PFSK-1 (cell line): ENCODE measurements at regions not wholly inside any gene's neighbourhood (a gene's known extent, or its start where the extent isn't known, plus 50 kb on each side); places are given as distances from the start of the nearest gene placed in this dataset.

Source experiments
- FOXP2 ChIP-seq: optimal IDR thresholded peaks from 2 replicates; pipeline ENCODE3; 2011; ENCODE audit warnings: borderline replicate concordance, control low read depth, inconsistent platforms; ENCODE audit not compliant: insufficient read depth; ENCODE audit errors: extremely low read length, extremely low read depth
- POLR2AphosphoS5 ChIP-seq: IDR thresholded peaks from 2 replicates; pipeline ENCODE4 v1.6.1; 2012; ENCODE audit warnings: low read depth, mild to moderate bottlenecking, control low read depth, low read length, moderate library complexity
- SIN3A ChIP-seq: IDR thresholded peaks from 2 replicates; pipeline ENCODE4 v1.6.1; 2012; ENCODE audit warnings: mild to moderate bottlenecking, low read length, moderate library complexity, borderline replicate concordance; ENCODE audit not compliant: insufficient read depth
- TAF1 ChIP-seq: IDR thresholded peaks from 2 replicates; pipeline ENCODE4 v1.6.1; 2012; ENCODE audit warnings: low read length, control low read depth, borderline replicate concordance; ENCODE audit not compliant: insufficient read depth
- TF ChIP-seq, protein P1 (sequence below), 2 experiments: IDR thresholded peaks; 2 replicates each; pipeline versions ENCODE4 v1.6.1 to v1.8.0; 2011 to 2012; ENCODE audit warnings: low read depth in 2 of 2, low read length in 2 of 2, control low read depth in 1 of 2, inconsistent platforms in 1 of 2, mild to moderate bottlenecking in 1 of 2, moderate library complexity in 1 of 2; ENCODE audit not compliant: insufficient read depth in 1 of 2

DNA sequence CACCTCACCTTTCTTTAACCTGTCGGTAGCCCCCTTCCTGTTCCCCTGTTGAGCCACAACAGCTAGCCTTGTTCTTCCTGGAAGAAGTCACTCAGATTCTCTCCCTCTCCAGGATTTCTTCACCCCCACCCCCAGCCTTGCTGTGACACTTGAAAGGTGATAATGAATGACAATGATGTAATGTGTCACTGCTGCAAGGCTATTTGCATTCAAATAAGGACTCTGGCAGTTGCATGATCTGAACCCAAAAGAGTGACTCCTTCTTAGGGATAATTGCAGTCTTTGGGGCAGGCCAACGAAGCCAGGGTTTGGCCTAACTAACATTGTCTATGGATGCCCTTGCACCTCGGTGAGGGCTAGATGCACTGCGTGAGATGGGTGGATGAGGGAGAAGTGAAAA, 154.4 kb upstream of the CLINT1 start:
- TF ChIP-seq SIN3A: no peak
- TF ChIP-seq POLR2AphosphoS5: no peak
- TF ChIP-seq, protein P1, sequence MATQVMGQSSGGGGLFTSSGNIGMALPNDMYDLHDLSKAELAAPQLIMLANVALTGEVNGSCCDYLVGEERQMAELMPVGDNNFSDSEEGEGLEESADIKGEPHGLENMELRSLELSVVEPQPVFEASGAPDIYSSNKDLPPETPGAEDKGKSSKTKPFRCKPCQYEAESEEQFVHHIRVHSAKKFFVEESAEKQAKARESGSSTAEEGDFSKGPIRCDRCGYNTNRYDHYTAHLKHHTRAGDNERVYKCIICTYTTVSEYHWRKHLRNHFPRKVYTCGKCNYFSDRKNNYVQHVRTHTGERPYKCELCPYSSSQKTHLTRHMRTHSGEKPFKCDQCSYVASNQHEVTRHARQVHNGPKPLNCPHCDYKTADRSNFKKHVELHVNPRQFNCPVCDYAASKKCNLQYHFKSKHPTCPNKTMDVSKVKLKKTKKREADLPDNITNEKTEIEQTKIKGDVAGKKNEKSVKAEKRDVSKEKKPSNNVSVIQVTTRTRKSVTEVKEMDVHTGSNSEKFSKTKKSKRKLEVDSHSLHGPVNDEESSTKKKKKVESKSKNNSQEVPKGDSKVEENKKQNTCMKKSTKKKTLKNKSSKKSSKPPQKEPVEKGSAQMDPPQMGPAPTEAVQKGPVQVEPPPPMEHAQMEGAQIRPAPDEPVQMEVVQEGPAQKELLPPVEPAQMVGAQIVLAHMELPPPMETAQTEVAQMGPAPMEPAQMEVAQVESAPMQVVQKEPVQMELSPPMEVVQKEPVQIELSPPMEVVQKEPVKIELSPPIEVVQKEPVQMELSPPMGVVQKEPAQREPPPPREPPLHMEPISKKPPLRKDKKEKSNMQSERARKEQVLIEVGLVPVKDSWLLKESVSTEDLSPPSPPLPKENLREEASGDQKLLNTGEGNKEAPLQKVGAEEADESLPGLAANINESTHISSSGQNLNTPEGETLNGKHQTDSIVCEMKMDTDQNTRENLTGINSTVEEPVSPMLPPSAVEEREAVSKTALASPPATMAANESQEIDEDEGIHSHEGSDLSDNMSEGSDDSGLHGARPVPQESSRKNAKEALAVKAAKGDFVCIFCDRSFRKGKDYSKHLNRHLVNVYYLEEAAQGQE (IDR thresholded peaks at IDR 0.05; ENCODE audit: insufficient read depth in 1 of 2, low read depth in 2 of 2, low read length in 2 of 2): no peak
- no peak for TF ChIP-seq FOXP2
- no peak for TF ChIP-seq TAF1

DNA sequence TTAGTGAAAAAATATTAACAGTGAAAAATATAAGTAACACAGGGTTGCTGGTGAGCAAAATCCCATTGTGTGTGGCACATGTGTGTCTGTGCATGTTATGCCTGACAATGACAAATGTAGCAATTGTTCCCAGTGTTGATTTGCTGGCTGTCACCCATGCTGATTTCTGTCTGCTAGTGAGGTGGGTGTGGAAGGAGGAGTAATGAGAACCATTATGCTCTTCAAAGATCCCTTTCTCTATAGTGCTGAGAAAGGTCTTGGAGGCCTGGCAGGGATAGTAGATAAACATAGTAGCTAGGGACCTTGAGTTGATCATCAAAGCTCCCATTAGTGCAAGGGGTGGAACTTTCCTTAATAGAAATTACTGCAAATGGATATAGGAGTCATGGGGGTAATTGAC, 152.5 kb upstream of the CLINT1 start:
- TF ChIP-seq SIN3A: no peak

DNA sequence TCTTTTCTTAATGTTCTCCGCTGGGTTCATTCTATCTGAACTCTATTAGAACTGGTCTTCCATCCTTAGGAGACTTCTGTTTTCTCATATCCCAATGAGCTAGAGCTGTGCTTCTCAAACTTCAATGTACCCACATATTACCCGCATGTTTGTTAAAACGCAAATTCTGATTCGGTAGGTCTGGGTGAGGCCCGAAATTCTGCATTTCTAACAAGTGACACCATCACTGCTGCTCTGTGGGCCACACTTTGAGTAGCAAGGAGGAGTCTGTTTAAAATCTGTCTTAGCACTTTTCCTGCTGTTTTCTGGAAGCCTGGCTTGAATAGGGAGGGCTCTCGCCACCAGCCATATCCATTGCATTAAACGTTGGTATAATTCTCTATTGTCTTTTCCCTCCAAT, 151.9 kb upstream of the CLINT1 start:
- TF ChIP-seq FOXP2 (no peak), TAF1 (no peak), POLR2AphosphoS5 (no peak), SIN3A (no peak)
- TF ChIP-seq, protein P1 (IDR thresholded peaks at IDR 0.05; ENCODE audit: insufficient read depth in 1 of 2, low read depth in 2 of 2, low read length in 2 of 2): no peak

DNA sequence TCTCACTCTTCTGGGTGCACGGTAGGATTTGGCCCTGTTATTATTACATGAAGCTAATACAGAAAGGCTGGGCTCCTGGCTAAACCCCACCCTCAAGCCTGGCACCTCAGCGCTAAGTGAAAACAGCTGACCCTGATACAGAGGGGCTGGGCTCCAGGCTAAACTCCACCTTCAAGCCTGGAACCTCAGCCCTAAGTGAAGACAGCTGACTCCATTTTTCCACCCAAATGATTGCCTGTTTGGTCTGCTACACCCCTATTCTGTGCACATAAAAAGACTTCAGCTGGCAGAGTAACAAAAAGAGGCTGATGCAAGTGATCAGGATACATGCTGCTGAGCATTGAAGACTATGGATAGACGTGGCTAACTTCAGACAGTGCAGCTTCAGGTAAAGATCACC, 148.4 kb upstream of the CLINT1 start:
- no peak for TF ChIP-seq TAF1

DNA sequence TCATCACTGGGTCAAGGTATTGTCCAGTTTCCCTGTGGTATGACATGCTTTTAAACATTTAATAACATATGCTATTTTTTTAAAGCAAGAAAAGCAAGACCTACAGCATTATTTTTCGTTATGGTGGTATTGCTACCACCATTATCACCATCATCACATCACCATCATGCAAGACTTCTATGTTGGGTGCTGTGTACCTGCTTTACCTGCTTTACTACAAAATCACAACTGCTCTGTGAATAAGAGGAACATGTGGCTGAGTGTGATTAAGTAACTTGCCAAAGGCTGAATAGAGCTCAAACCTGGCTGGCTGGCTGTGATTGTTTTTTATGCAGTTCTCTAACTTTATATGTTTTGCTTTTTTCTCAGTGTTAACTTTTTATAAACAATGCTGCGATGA, 140.8 kb upstream of the CLINT1 start:
- TF ChIP-seq SIN3A (no peak), TAF1 (no peak), POLR2AphosphoS5 (no peak), FOXP2 (no peak)
- TF ChIP-seq, protein P1 (IDR thresholded peaks at IDR 0.05; ENCODE audit: insufficient read depth in 1 of 2, low read depth in 2 of 2, low read length in 2 of 2): no peak

DNA sequence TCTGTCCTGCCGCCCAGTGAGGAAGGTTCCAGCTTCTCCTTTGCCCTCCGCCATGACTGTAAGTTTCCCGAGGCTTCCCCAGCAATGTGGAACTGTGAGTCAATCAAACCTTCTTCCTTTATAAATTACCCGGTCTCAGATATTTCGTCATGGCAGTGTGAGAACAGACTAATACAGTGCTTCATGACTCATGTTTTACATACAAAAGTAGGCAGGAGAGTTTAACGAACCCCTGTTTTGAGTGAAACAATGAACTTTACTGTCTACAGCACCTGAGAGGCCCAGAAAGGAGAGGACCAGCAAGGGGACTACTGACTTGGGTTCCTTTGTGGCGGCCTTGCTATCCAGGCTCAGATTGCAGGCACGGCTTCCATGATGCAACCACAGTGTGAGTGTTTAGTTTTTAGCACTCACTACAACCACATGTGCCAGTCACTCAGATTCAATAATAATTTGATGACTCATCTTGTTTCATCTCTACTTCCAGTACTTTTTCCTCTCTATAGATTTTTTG, 139.1 kb upstream of the CLINT1 start:
- TF ChIP-seq SIN3A (no peak), TAF1 (no peak), POLR2AphosphoS5 (no peak), FOXP2 (no peak)
- TF ChIP-seq, protein P1 (IDR thresholded peaks at IDR 0.05; ENCODE audit: insufficient read depth in 1 of 2, low read depth in 2 of 2, low read length in 2 of 2): no peak
